Glutamatergic neuron (in vitro differentiated cells): ENCODE measurements at regions not wholly inside any gene's neighbourhood (a gene's known extent, or its start where the extent isn't known, plus 50 kb on each side); places are given as distances from the start of the nearest gene placed in this dataset.

Experiments used
- DNase-seq: peaks from one replicate; pipeline ENCODE4 v3.0.0; 2022
- H3K27ac Mint-ChIP-seq: one replicate; pipeline ENCODE4 v1.8.0; 2020; ENCODE audit warnings: mild to moderate bottlenecking, mixed read lengths, inconsistent platforms; ENCODE audit not compliant: unreplicated experiment
- H3K27me3 Mint-ChIP-seq: one replicate; pipeline ENCODE4 v1.8.0; 2020; ENCODE audit warnings: mild to moderate bottlenecking, moderate library complexity, mixed read lengths, inconsistent platforms; ENCODE audit not compliant: unreplicated experiment
- H3K36me3 Mint-ChIP-seq: one replicate; pipeline ENCODE4 v1.8.0; 2020; ENCODE audit warnings: mild to moderate bottlenecking, mixed read lengths, inconsistent platforms; ENCODE audit not compliant: unreplicated experiment
- H3K4me1 Mint-ChIP-seq: one replicate; pipeline ENCODE4 v1.8.0; 2020; ENCODE audit warnings: mild to moderate bottlenecking, low read depth, mixed read lengths, inconsistent platforms; ENCODE audit not compliant: unreplicated experiment
- H3K4me3 Mint-ChIP-seq: one replicate; pipeline ENCODE4 v1.8.0; 2020; ENCODE audit warnings: mild to moderate bottlenecking, mixed read lengths, inconsistent platforms; ENCODE audit not compliant: unreplicated experiment
- H3K9me3 Mint-ChIP-seq: one replicate; pipeline ENCODE4 v1.8.0; 2020; ENCODE audit warnings: mild to moderate bottlenecking, moderate library complexity, mixed read lengths, inconsistent platforms; ENCODE audit not compliant: unreplicated experiment
- CTCF ChIP-seq: fragments of 200-600 bp; sonication (generic); IDR thresholded peaks from one replicate; pipeline ENCODE4 v1.5.0; 2021; ENCODE audit not compliant: partially characterized antibody, unreplicated experiment

GRCh38 chr21:18477043-18477442 is 73.5 kb upstream of the TMPRSS15 start:
- Mint-ChIP-seq H3K36me3 (no peaks in the 10 kb centered on the region), H3K4me3 (no peak overlapping the region), H3K27me3 (peaks cover 1% of the 10 kb centered on the region), H3K9me3 (peaks cover 2% of the 10 kb centered on the region), H3K4me1 (peaks cover 3% of the 10 kb centered on the region), H3K27ac (no peak overlapping the region)
- no peak for TF ChIP-seq CTCF
- DNase-seq: no peak

- no peaks in the 10 kb centered on the region for H3K4me1 Mint-ChIP-seq
- H3K27me3 Mint-ChIP-seq: peaks cover 1% of the 10 kb centered on the region
- no peak for DNase-seq
- no peak overlapping the region for H3K4me3 Mint-ChIP-seq
- no peak for TF ChIP-seq CTCF
- H3K27ac Mint-ChIP-seq: no peak overlapping the region
- H3K36me3 Mint-ChIP-seq: no peaks in the 10 kb centered on the region
- peaks cover 2% of the 10 kb centered on the region for H3K9me3 Mint-ChIP-seq
Measured at GRCh38 chr21:18478513-18478912, 74.9 kb upstream of the TMPRSS15 start.

GRCh38 chr21:18488252-18488651 is 84.7 kb upstream of the TMPRSS15 start:
- no peak for TF ChIP-seq CTCF
- no peak overlapping the region for H3K27ac Mint-ChIP-seq
- no peak overlapping the region for H3K4me3 Mint-ChIP-seq
- no peak for DNase-seq
- H3K9me3 Mint-ChIP-seq: no peaks in the 10 kb centered on the region
- H3K4me1 Mint-ChIP-seq: peaks cover 4% of the 10 kb centered on the region
- no peaks in the 10 kb centered on the region for H3K36me3 Mint-ChIP-seq
- H3K27me3 Mint-ChIP-seq: no peaks in the 10 kb centered on the region

- peaks cover 8% of the 10 kb centered on the region for H3K4me1 Mint-ChIP-seq
- DNase-seq: no peak
- H3K9me3 Mint-ChIP-seq: no peaks in the 10 kb centered on the region
- H3K36me3 Mint-ChIP-seq: no peaks in the 10 kb centered on the region
- no peak overlapping the region for H3K4me3 Mint-ChIP-seq
- TF ChIP-seq CTCF: no peak
- no peaks in the 10 kb centered on the region for H3K27me3 Mint-ChIP-seq
- H3K27ac Mint-ChIP-seq: peak overlapping the region; percentile 29
Measured at GRCh38 chr21:18493422-18493821, 89.8 kb upstream of the TMPRSS15 start.

GRCh38 chr21:18495523-18495922 is 91.9 kb upstream of the TMPRSS15 start:
- no peaks in the 10 kb centered on the region for H3K36me3 Mint-ChIP-seq
- no peak overlapping the region for H3K4me3 Mint-ChIP-seq
- no peak for DNase-seq
- H3K4me1 Mint-ChIP-seq: peaks cover 8% of the 10 kb centered on the region
- H3K9me3 Mint-ChIP-seq: no peaks in the 10 kb centered on the region
- no peaks in the 10 kb centered on the region for H3K27me3 Mint-ChIP-seq
- no peak overlapping the region for H3K27ac Mint-ChIP-seq
- TF ChIP-seq CTCF: no peak
